Fibroblast of lung (primary cell): ENCODE measurements at regions not wholly inside any gene's neighbourhood (a gene's known extent, or its start where the extent isn't known, plus 50 kb on each side); places are given as distances from the start of the nearest gene placed in this dataset.
"Not testable (repeated sequence)": the region's sequence is repeated elsewhere in the genome, so short reads cannot be mapped to it uniquely, and the experiment has no call there.

ENCODE experiments used
- CTCF ChIP-seq, 2 donors: IDR thresholded peaks in 1 of 2; conservative IDR thresholded peaks in 1 of 2; 1 replicate in 1 of 2; 2 replicates in 1 of 2; pipeline ENCODE4 v1.5.1; 2011 to 2012; ENCODE audit warnings: low read length in 2 of 2, control low read depth in 1 of 2, inconsistent platforms in 1 of 2, low read depth in 1 of 2, mild to moderate bottlenecking in 1 of 2
- EZH2 ChIP-seq: IDR thresholded peaks from 2 replicates; pipeline ENCODE4 v1.5.1; 2012; ENCODE audit warnings: low read length, control low read depth, mild to moderate bottlenecking; ENCODE audit errors: missing control alignments

GRCh38 chr10:30131369-30131768 is 72.0 kb upstream of the JCAD start:
- not testable (repeated sequence) for TF ChIP-seq CTCF (conservative IDR thresholded peaks at IDR 0.05 in 1 of 2, IDR thresholded peaks at IDR 0.05 in 1 of 2; ENCODE audit: low read depth in 1 of 2, low read length in 2 of 2); EZH2
